ENCODE measurements at regions not wholly inside any gene's neighbourhood (a gene's known extent, or its start where the extent isn't known, plus 50 kb on each side); places are given as distances from the start of the nearest gene placed in this dataset.
A peak's percentile ranks its signal among the peaks of the same experiment; 100 is the strongest.

- TF ChIP-seq POLR2A (IDR thresholded peaks at IDR 0.05) (no peak), POLR2AphosphoS5 (IDR thresholded peaks at IDR 0.05; ENCODE audit: insufficient read depth in 1 of 2, low read depth in 1 of 2) (no peak)
- TF ChIP-seq, protein P1, sequence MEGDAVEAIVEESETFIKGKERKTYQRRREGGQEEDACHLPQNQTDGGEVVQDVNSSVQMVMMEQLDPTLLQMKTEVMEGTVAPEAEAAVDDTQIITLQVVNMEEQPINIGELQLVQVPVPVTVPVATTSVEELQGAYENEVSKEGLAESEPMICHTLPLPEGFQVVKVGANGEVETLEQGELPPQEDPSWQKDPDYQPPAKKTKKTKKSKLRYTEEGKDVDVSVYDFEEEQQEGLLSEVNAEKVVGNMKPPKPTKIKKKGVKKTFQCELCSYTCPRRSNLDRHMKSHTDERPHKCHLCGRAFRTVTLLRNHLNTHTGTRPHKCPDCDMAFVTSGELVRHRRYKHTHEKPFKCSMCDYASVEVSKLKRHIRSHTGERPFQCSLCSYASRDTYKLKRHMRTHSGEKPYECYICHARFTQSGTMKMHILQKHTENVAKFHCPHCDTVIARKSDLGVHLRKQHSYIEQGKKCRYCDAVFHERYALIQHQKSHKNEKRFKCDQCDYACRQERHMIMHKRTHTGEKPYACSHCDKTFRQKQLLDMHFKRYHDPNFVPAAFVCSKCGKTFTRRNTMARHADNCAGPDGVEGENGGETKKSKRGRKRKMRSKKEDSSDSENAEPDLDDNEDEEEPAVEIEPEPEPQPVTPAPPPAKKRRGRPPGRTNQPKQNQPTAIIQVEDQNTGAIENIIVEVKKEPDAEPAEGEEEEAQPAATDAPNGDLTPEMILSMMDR (IDR thresholded peaks at IDR 0.05) = no peak
- Histone ChIP-seq H3K4me1 (no peaks in the 10 kb centered on the region), H3K27ac (no peak overlapping the region), H3K27me3 (no peaks in the 10 kb centered on the region), H3K9me3 (no peaks in the 10 kb centered on the region), H3K4me3 (no peak overlapping the region), H3K36me3 (no peaks in the 10 kb centered on the region)
- intact Hi-C loops (cut with DNase I) = no loop called here
- DNase-seq (ENCODE audit: extremely low spot score in 2 of 2) = no peak
Observed at GRCh38 chr13:95485518-95486144, 66.9 kb upstream of the CLDN10 start.

- H3K27ac ChIP-seq = no peak overlapping the region
- no peaks in the 10 kb centered on the region for H3K9me3 ChIP-seq
- intact Hi-C loops (cut with DNase I) = no loop called here
- no peaks in the 10 kb centered on the region for H3K36me3 ChIP-seq
- TF ChIP-seq, protein P1 (IDR thresholded peaks at IDR 0.05) = no peak
- TF ChIP-seq POLR2AphosphoS5 (IDR thresholded peaks at IDR 0.05; ENCODE audit: insufficient read depth in 1 of 2, low read depth in 1 of 2) (no peak), POLR2A (IDR thresholded peaks at IDR 0.05) (no peak)
- H3K4me3 ChIP-seq = no peak overlapping the region
- no peaks in the 10 kb centered on the region for H3K4me1 ChIP-seq
- H3K27me3 ChIP-seq = no peaks in the 10 kb centered on the region
- no peak for DNase-seq (ENCODE audit: extremely low spot score in 2 of 2)
Observed at GRCh38 chr13:95492044-95492801, 60.3 kb upstream of the CLDN10 start.

GRCh38 chr13:95494082-95494681 is 58.3 kb upstream of the CLDN10 start:
- Histone ChIP-seq H3K27ac (no peak overlapping the region), H3K9me3 (no peaks in the 10 kb centered on the region), H3K36me3 (no peaks in the 10 kb centered on the region), H3K4me1 (no peaks in the 10 kb centered on the region), H3K4me3 (no peak overlapping the region), H3K27me3 (no peaks in the 10 kb centered on the region)
- TF ChIP-seq POLR2AphosphoS5 (IDR thresholded peaks at IDR 0.05; ENCODE audit: insufficient read depth in 1 of 2, low read depth in 1 of 2) (no peak), POLR2A (IDR thresholded peaks at IDR 0.05) (no peak)
- TF ChIP-seq, protein P1 (IDR thresholded peaks at IDR 0.05) = peak in 1 of 3 experiments; percentile 42
- DNase-seq (ENCODE audit: extremely low spot score in 2 of 2) = no peak
- intact Hi-C loops (cut with DNase I) = no loop called here

DNA sequence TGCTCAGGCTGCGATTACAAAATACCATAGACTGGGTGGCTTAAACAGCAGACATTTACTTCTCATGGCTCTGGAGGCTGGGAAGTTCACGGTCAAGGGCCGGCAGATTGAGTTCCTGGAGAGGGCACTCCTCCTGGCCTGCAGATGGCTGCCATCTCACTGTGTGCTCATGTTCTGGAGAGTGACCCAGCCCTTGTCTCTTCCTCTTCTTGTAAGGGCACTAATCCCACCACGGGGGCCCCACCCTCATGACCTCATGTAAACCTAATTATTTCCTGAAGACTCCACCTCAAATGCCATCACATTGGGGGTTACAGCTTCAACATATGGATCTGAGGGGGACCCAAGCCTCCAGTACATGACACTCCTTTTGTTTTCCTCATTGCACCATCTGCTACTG is 56.0 kb upstream of the CLDN10 start:
- Histone ChIP-seq H3K4me3 (no peak overlapping the region), H3K4me1 (no peaks in the 10 kb centered on the region), H3K36me3 (no peaks in the 10 kb centered on the region), H3K27me3 (no peaks in the 10 kb centered on the region), H3K27ac (no peak overlapping the region), H3K9me3 (no peaks in the 10 kb centered on the region)
- intact Hi-C loops (cut with DNase I) = no loop called here
- TF ChIP-seq POLR2AphosphoS5 (IDR thresholded peaks at IDR 0.05; ENCODE audit: insufficient read depth in 1 of 2, low read depth in 1 of 2) (no peak), POLR2A (IDR thresholded peaks at IDR 0.05) (no peak)
- TF ChIP-seq, protein P1 (IDR thresholded peaks at IDR 0.05) = no peak
- DNase-seq (ENCODE audit: extremely low spot score in 2 of 2) = no peak
